GM12878 (cell line): ENCODE measurements at regions not wholly inside any gene's neighbourhood (a gene's known extent, or its start where the extent isn't known, plus 50 kb on each side); places are given as distances from the start of the nearest gene placed in this dataset.

Source experiments
- CTCF ChIP-seq, 3 experiments: IDR thresholded peaks in 2 of 3; conservative IDR thresholded peaks in 1 of 3; 2 replicates each; pipeline ENCODE4 v1.5.1; 2011; ENCODE audit warnings: low read depth in 3 of 3, low read length in 3 of 3, mild to moderate bottlenecking in 3 of 3, control low read depth in 2 of 3, moderate library complexity in 2 of 3, inconsistent platforms in 1 of 3, mixed read lengths in 1 of 3; ENCODE audit not compliant: control insufficient read depth in 2 of 3, insufficient read depth in 1 of 3; ENCODE audit errors: extremely low read depth in 1 of 3
- GABPA ChIP-seq: IDR thresholded peaks from 2 replicates; pipeline ENCODE4 v1.6.1; 2014; ENCODE audit warnings: antibody characterized with exemption, low read depth, mild to moderate bottlenecking, inconsistent platforms
- MAX ChIP-seq: IDR thresholded peaks from 2 replicates; pipeline ENCODE4 v1.6.1; 2012; ENCODE audit warnings: low read depth, low read length, improper control_type of control experiment
- POLR2AphosphoS5 ChIP-seq: IDR thresholded peaks from 2 replicates; pipeline ENCODE4 v1.6.1; 2011; ENCODE audit warnings: mild to moderate bottlenecking, low read length, inconsistent platforms
- ZBTB11 ChIP-seq: fragments of 450-650 bp; formaldehyde crosslinking; IDR thresholded peaks from 2 replicates; pipeline ENCODE4 v1.5.0; 2022; ENCODE audit warnings: mild to moderate bottlenecking, missing genetic modification characterization

DNA sequence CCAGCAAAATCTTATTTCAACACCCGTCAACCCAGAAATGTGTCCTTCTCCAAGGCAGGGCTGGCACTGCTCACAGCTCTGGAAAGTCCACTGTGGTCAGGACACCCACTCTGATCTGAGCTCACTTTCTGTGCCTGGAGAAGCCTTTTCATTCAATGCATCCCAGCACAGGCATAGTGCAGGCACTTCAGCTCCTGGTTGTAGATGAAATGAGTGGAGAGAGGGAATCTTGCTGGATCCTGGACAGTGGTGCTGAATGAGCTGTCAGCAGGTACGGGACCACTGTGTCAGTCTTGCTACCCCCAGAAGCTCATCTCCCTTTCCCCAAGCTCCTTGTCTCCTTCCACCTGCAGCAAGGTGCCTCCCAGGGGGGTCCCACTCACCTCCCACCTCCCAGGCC, 86.1 kb upstream of the SALL1 start:
- TF ChIP-seq CTCF (IDR thresholded peaks at IDR 0.05 in 2 of 3, conservative IDR thresholded peaks at IDR 0.05 in 1 of 3; ENCODE audit: control insufficient read depth in 2 of 3, extremely low read depth in 1 of 3, insufficient read depth in 1 of 3, low read depth in 3 of 3, low read length in 3 of 3) (no peak), ZBTB11 (CRISPR knock-in tag) (no peak), GABPA (no peak), POLR2AphosphoS5 (no peak), MAX (no peak)
